Motor neuron (in vitro differentiated cells): ENCODE measurements at regions not wholly inside any gene's neighbourhood (a gene's known extent, or its start where the extent isn't known, plus 50 kb on each side); places are given as distances from the start of the nearest gene placed in this dataset.

Source experiments
- ATAC-seq, 8 experiments: fragments of 200-7000 bp; cut with Tn5 transposase; replicated peaks in 6 of 8; 2 replicates each; pipeline ENCODE4 v1.8.0; 2021; ENCODE audit warnings: mild to moderate bottlenecking in 8 of 8, moderate library complexity in 8 of 8
- H3K27ac ChIP-seq, 2 donors: fragments of 250-450 bp; sonication (Bioruptor Pico); 2 replicates each; pipeline ENCODE4 v1.9.0; 2021; ENCODE audit warnings: antibody characterized with exemption in 2 of 2, mild to moderate bottlenecking in 2 of 2, moderate library complexity in 1 of 2
- H3K4me1 ChIP-seq, 2 donors: fragments of 250-450 bp; sonication (Bioruptor Pico); replicated peaks in 1 of 2; 2 replicates each; pipeline ENCODE4 v1.6.1; 2021; ENCODE audit warnings: antibody characterized with exemption in 2 of 2, mild to moderate bottlenecking in 2 of 2, moderate library complexity in 1 of 2
- H3K4me3 ChIP-seq, 5 donors: fragments of 250-450 bp; sonication (Bioruptor Pico); 2 replicates each; pipeline ENCODE4 v1.9.0; 2021; ENCODE audit warnings: antibody characterized with exemption in 5 of 5, mild to moderate bottlenecking in 5 of 5, moderate library complexity in 4 of 5
- WGBS, 10 experiments: fragments of 450-650 bp; shearing (Covaris generic); methylation state at CpG; one replicate each; pipeline ENCODE4 v1.0.0; 2022; 5-methylcytosine and 5-hydroxymethylcytosine counted together
- in situ Hi-C, 9 experiments: fragments of 400-800 bp; cut with MboI; loops; one replicate each; pipeline ENCODE4 v1.15.0; 2021; ENCODE audit warnings: low sequenced_read_pairs in 9 of 9, low pct_unique_long_range_greater_than_20kb in 2 of 9; ENCODE audit not compliant: unreplicated experiment in 9 of 9

GRCh38 chr4:11898796-11899195 is 470.1 kb upstream of the HS3ST1 start:
- Histone ChIP-seq H3K4me1 (no peaks in the 10 kb centered on the region), H3K4me3 (no peak overlapping the region), H3K27ac (no peak overlapping the region)
- in situ Hi-C loops, result no loop called here
- no peak for ATAC-seq
- WGBS, 10 experiments, result 0 to 100% (median 71%) methylated on average over 1 of the region's 1 CpG; no CpG with 5 or more reads in 4 of the 10 experiments

GRCh38 chr4:11895766-11896165 is 467.1 kb upstream of the HS3ST1 start:
- Histone ChIP-seq H3K27ac (no peak overlapping the region), H3K4me1 (no peaks in the 10 kb centered on the region), H3K4me3 (no peak overlapping the region)
- in situ Hi-C loops, result no loop called here
- no peak for ATAC-seq
- WGBS, 10 experiments, result 0 to 100% (median 0%) methylated on average over 1 of the region's 1 CpG; no CpG with 5 or more reads in 3 of the 10 experiments

GRCh38 chr4:11894977-11895376 is 466.3 kb upstream of the HS3ST1 start:
- no peak overlapping the region for H3K4me3 ChIP-seq
- WGBS, 10 experiments, result 0 to 100% (median 85%) methylated on average over 1 to 2 of the region's 2 CpGs
- no peak overlapping the region for H3K27ac ChIP-seq
- in situ Hi-C loops, result no loop called here
- no peaks in the 10 kb centered on the region for H3K4me1 ChIP-seq
- no peak for ATAC-seq

- no peak overlapping the region for H3K27ac ChIP-seq
- ATAC-seq, result no peak
- 0 to 100% (median 47%) methylated on average over 2 to 3 of the region's 3 CpGs; no CpG with 5 or more reads in 5 of the 10 experiments for WGBS, 10 experiments
- H3K4me3 ChIP-seq, result no peak overlapping the region
- in situ Hi-C loops, result no loop called here
- no peaks in the 10 kb centered on the region for H3K4me1 ChIP-seq
Observed at GRCh38 chr4:11894221-11894620, 465.5 kb upstream of the HS3ST1 start.

- ATAC-seq, result no peak
- Histone ChIP-seq H3K4me3 (no peak overlapping the region), H3K27ac (no peak overlapping the region), H3K4me1 (no peaks in the 10 kb centered on the region)
- 0 to 100% (median 81%) methylated on average over 2 of the region's 2 CpGs for WGBS, 10 experiments
- in situ Hi-C loops, result no loop called here
Observed at GRCh38 chr4:11889099-11889498, 460.4 kb upstream of the HS3ST1 start.

- ATAC-seq, result peak in 4 of 8 experiments; percentile 16 to 32 (median 19)
- Histone ChIP-seq H3K4me3 (no peak overlapping the region), H3K27ac (no peak overlapping the region), H3K4me1 (no peaks in the 10 kb centered on the region)
- in situ Hi-C loops, result no loop called here
Observed at GRCh38 chr4:11881947-11882346, 453.3 kb upstream of the HS3ST1 start.

GRCh38 chr4:11881364-11881763 is 452.7 kb upstream of the HS3ST1 start:
- ATAC-seq, result no peak
- Histone ChIP-seq H3K4me3 (no peak overlapping the region), H3K27ac (no peak overlapping the region), H3K4me1 (no peaks in the 10 kb centered on the region)
- in situ Hi-C loops, result no loop called here

GRCh38 chr4:11878241-11878640 is 449.5 kb upstream of the HS3ST1 start:
- in situ Hi-C loops, result no loop called here
- Histone ChIP-seq H3K27ac (no peak overlapping the region), H3K4me1 (no peaks in the 10 kb centered on the region), H3K4me3 (no peak overlapping the region)
- 7 to 100% (median 76%) methylated on average over 2 to 3 of the region's 3 CpGs for WGBS, 10 experiments
- no peak for ATAC-seq

- Histone ChIP-seq H3K4me3 (no peak overlapping the region), H3K4me1 (no peaks in the 10 kb centered on the region), H3K27ac (no peak overlapping the region)
- in situ Hi-C loops, result no loop called here
- no peak for ATAC-seq
Observed at GRCh38 chr4:11876104-11876503, 447.4 kb upstream of the HS3ST1 start.

- Histone ChIP-seq H3K4me3 (no peak overlapping the region), H3K4me1 (peaks cover 3 to 4% of the 10 kb centered on the region in 2 donors), H3K27ac (no peak overlapping the region)
- WGBS, 10 experiments, result 2 to 56% (median 12%) methylated on average over 1 to 6 of the region's 6 CpGs; no CpG with 5 or more reads in 2 of the 10 experiments
- in situ Hi-C loops, result no loop called here
- peak in 3 of 8 experiments; percentile 45 to 51 (median 50) for ATAC-seq
Observed at GRCh38 chr4:11869191-11869870, 440.6 kb upstream of the HS3ST1 start.

- in situ Hi-C loops, result no loop called here
- no peak overlapping the region for H3K27ac ChIP-seq
- WGBS, 10 experiments, result 0 to 100% (median 100%) methylated on average over 1 of the region's 1 CpG; no CpG with 5 or more reads in 1 of the 10 experiments
- no peak for ATAC-seq
- no peak overlapping the region for H3K4me3 ChIP-seq
- H3K4me1 ChIP-seq, result peaks cover 4 to 5% of the 10 kb centered on the region in 2 donors
Observed at GRCh38 chr4:11866391-11866790, 437.7 kb upstream of the HS3ST1 start.

- Histone ChIP-seq H3K4me1 (peaks cover 0 to 2% of the 10 kb centered on the region in 2 donors), H3K27ac (no peak overlapping the region), H3K4me3 (no peak overlapping the region)
- in situ Hi-C loops, result no loop called here
- WGBS, 10 experiments, result 0 to 100% (median 0%) methylated on average over 1 of the region's 1 CpG; no CpG with 5 or more reads in 3 of the 10 experiments
- ATAC-seq, result no peak
Observed at GRCh38 chr4:11860996-11861395, 432.3 kb upstream of the HS3ST1 start.

- H3K4me1 ChIP-seq, result no peaks in the 10 kb centered on the region
- ATAC-seq, result no peak
- no peak overlapping the region for H3K27ac ChIP-seq
- in situ Hi-C loops, result no loop called here
- H3K4me3 ChIP-seq, result no peak overlapping the region
Observed at GRCh38 chr4:11857881-11858280, 429.2 kb upstream of the HS3ST1 start.

- in situ Hi-C loops, result no loop called here
Observed at GRCh38 chr4:11847167-11847566, 418.5 kb upstream of the HS3ST1 start.

More at GRCh38 chr4:11847167-11847566, 418.5 kb upstream of the HS3ST1 start:
- ATAC-seq, result no peak
- no peak overlapping the region for H3K27ac ChIP-seq
- H3K4me3 ChIP-seq, result no peak overlapping the region
- 7 to 100% (median 90%) methylated on average over 2 to 4 of the region's 4 CpGs; no CpG with 5 or more reads in 1 of the 10 experiments for WGBS, 10 experiments
- H3K4me1 ChIP-seq, result no peaks in the 10 kb centered on the region
